Keratinocyte (primary cell): ENCODE measurements at regions not wholly inside any gene's neighbourhood (a gene's known extent, or its start where the extent isn't known, plus 50 kb on each side); places are given as distances from the start of the nearest gene placed in this dataset.

Experiments used
- DNase-seq: peaks from one replicate; pipeline ENCODE4 v3.0.0-alpha.2; 2011; ENCODE audit warnings: low read depth, missing footprints, low spot score
- FAIRE-seq: peaks from 2 replicates; lab custom pipeline; 2011; peaks lifted over from hg19 to GRCh38; lab: Jason Lieb, UNC
- H2AFZ ChIP-seq: 2 replicates; pipeline ENCODE4 v1.6.0; 2012; ENCODE audit warnings: low read length, control low read depth, inconsistent platforms; ENCODE audit not compliant: control insufficient read depth
- H3K27ac ChIP-seq: 2 replicates; pipeline ENCODE4 v1.5.1; 2011; ENCODE audit warnings: low read length; ENCODE audit not compliant: control insufficient read depth, insufficient read depth
- H3K27me3 ChIP-seq: 3 replicates; pipeline ENCODE4 v1.6.0; 2011; ENCODE audit warnings: low read length; ENCODE audit not compliant: control insufficient read depth, insufficient read depth; ENCODE audit errors: extremely low read depth
- H3K36me3 ChIP-seq, 2 experiments: 2 replicates in 1 of 2; 3 replicates in 1 of 2; pipeline ENCODE4 v1.5.1; 2011; ENCODE audit warnings: low read length in 2 of 2, mild to moderate bottlenecking in 1 of 2; ENCODE audit not compliant: control insufficient read depth in 2 of 2, insufficient read depth in 2 of 2; ENCODE audit errors: extremely low read depth in 1 of 2
- H3K4me1 ChIP-seq: 3 replicates; pipeline ENCODE4 v1.5.1; 2011; ENCODE audit warnings: low read length; ENCODE audit not compliant: control insufficient read depth, insufficient read depth; ENCODE audit errors: extremely low read depth
- H3K4me2 ChIP-seq: 3 replicates; pipeline ENCODE4 v1.6.0; 2011; ENCODE audit warnings: low read depth, low read length; ENCODE audit not compliant: control insufficient read depth, insufficient read depth; ENCODE audit errors: extremely low read depth
- H3K4me3 ChIP-seq, 3 experiments: fragments of 200-600 bp in 1 of 3; sonication (generic) in 1 of 3; 2 replicates in 2 of 3; 3 replicates in 1 of 3; pipeline ENCODE4 v1.5.1; 2011 to 2016; ENCODE audit warnings: low read length in 3 of 3, mild to moderate bottlenecking in 3 of 3, control low read depth in 2 of 3, inconsistent platforms in 1 of 3, low read depth in 1 of 3, mixed read lengths in 1 of 3, mixed run types in 1 of 3, moderate library complexity in 1 of 3; ENCODE audit not compliant: control insufficient read depth in 2 of 3, insufficient read depth in 2 of 3; ENCODE audit errors: extremely low read depth in 1 of 3
- H3K79me2 ChIP-seq: 2 replicates; pipeline ENCODE4 v1.6.0; 2012; ENCODE audit warnings: low read length; ENCODE audit not compliant: control insufficient read depth, insufficient read depth
- H3K9ac ChIP-seq: 3 replicates; pipeline ENCODE4 v1.6.0; 2011; ENCODE audit warnings: low read length; ENCODE audit not compliant: control insufficient read depth, insufficient read depth; ENCODE audit errors: extremely low read depth
- H3K9me1 ChIP-seq: 3 replicates; pipeline ENCODE4 v1.6.0; 2011; ENCODE audit warnings: low read length; ENCODE audit not compliant: control insufficient read depth, insufficient read depth; ENCODE audit errors: extremely low read depth
- H3K9me3 ChIP-seq: 2 replicates; pipeline ENCODE4 v1.5.1; 2012; ENCODE audit warnings: low read depth, low read length; ENCODE audit not compliant: control insufficient read depth
- H4K20me1 ChIP-seq: 3 replicates; pipeline ENCODE4 v1.6.0; 2011; ENCODE audit warnings: low read length; ENCODE audit not compliant: control insufficient read depth, insufficient read depth; ENCODE audit errors: extremely low read depth
- EZH2 ChIP-seq: IDR thresholded peaks from one replicate; pipeline ENCODE4 v1.6.1; 2012; ENCODE audit warnings: inconsistent platforms, mild to moderate bottlenecking, low read length, moderate library complexity
- dilution Hi-C: fragments of 300-500 bp; cut with MboI; formaldehyde crosslinking; loops from one replicate; pipeline ENCODE4 v1.7.0; 2020; ENCODE audit warnings: low sequenced_read_pairs; ENCODE audit not compliant: extremely low pct_ligation_motif_present
- TF ChIP-seq, protein P1 (sequence below), 3 experiments: IDR thresholded peaks in 1 of 3; conservative IDR thresholded peaks in 1 of 3; optimal IDR thresholded peaks in 1 of 3; 2 replicates in 2 of 3; 3 replicates in 1 of 3; pipeline versions ENCODE3 to v1.5.1; 2011; ENCODE audit warnings: low read length in 3 of 3, mild to moderate bottlenecking in 3 of 3, moderate library complexity in 2 of 3, control low read depth in 1 of 3, inconsistent platforms in 1 of 3; ENCODE audit not compliant: insufficient read depth in 2 of 3; ENCODE audit errors: extremely low read depth in 1 of 3

- Histone ChIP-seq H3K27ac (no peak overlapping the region), H4K20me1 (no peaks in the 10 kb centered on the region), H2AFZ (no peak overlapping the region), H3K4me2 (no peak overlapping the region), H3K9ac (no peak overlapping the region), H3K4me1 (no peaks in the 10 kb centered on the region), H3K4me3 (no peak overlapping the region), H3K36me3 (no peaks in the 10 kb centered on the region), H3K27me3 (no peaks in the 10 kb centered on the region), H3K9me3 (no peaks in the 10 kb centered on the region), H3K79me2 (no peaks in the 10 kb centered on the region), H3K9me1 (no peaks in the 10 kb centered on the region)
- DNase-seq (no peak), FAIRE-seq (no peak)
- TF ChIP-seq, protein P1, sequence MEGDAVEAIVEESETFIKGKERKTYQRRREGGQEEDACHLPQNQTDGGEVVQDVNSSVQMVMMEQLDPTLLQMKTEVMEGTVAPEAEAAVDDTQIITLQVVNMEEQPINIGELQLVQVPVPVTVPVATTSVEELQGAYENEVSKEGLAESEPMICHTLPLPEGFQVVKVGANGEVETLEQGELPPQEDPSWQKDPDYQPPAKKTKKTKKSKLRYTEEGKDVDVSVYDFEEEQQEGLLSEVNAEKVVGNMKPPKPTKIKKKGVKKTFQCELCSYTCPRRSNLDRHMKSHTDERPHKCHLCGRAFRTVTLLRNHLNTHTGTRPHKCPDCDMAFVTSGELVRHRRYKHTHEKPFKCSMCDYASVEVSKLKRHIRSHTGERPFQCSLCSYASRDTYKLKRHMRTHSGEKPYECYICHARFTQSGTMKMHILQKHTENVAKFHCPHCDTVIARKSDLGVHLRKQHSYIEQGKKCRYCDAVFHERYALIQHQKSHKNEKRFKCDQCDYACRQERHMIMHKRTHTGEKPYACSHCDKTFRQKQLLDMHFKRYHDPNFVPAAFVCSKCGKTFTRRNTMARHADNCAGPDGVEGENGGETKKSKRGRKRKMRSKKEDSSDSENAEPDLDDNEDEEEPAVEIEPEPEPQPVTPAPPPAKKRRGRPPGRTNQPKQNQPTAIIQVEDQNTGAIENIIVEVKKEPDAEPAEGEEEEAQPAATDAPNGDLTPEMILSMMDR (optimal IDR thresholded peaks at IDR 0.05 in 1 of 3, IDR thresholded peaks at IDR 0.05 in 1 of 3, conservative IDR thresholded peaks at IDR 0.05 in 1 of 3; ENCODE audit: extremely low read depth in 1 of 3, insufficient read depth in 2 of 3, low read length in 3 of 3): no peak
- TF ChIP-seq EZH2: no peak
- dilution Hi-C loops: no loop called here
These were observed 394.7 kb upstream of the DACH1 start for GRCh38 chr13:72261732-72262131.

DNA sequence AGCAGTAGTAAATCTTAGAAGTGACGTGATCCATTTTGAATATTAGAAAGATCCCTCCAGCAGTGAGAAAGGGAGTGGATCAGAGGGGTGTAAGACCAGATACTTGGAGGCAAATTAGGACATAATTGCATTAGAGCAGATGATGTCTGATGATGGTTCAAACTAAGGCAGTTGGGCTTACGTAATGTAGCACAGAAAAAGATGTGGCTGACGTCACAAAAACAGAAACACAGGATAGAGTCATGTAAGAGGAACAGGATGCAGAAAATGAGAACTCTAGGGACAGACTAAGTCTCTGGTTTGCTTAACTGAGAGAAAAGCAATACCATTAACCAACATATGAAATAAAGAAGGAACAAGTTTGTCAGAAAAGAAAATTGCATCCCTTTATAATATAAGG is 392.5 kb upstream of the DACH1 start:
- H3K9me3 ChIP-seq: no peaks in the 10 kb centered on the region
- dilution Hi-C loops: no loop called here
- DNase-seq (no peak), FAIRE-seq (no peak)
- no peak overlapping the region for H3K4me3 ChIP-seq
- no peak overlapping the region for H3K9ac ChIP-seq
- H3K4me1 ChIP-seq: no peaks in the 10 kb centered on the region
- no peaks in the 10 kb centered on the region for H3K27me3 ChIP-seq
- no peak overlapping the region for H3K27ac ChIP-seq
- no peaks in the 10 kb centered on the region for H3K36me3 ChIP-seq
- H2AFZ ChIP-seq: no peak overlapping the region
- no peak overlapping the region for H3K4me2 ChIP-seq
- H3K9me1 ChIP-seq: no peaks in the 10 kb centered on the region
- no peak for TF ChIP-seq EZH2
- TF ChIP-seq, protein P1 (optimal IDR thresholded peaks at IDR 0.05 in 1 of 3, IDR thresholded peaks at IDR 0.05 in 1 of 3, conservative IDR thresholded peaks at IDR 0.05 in 1 of 3; ENCODE audit: extremely low read depth in 1 of 3, insufficient read depth in 2 of 3, low read length in 3 of 3): no peak
- no peaks in the 10 kb centered on the region for H4K20me1 ChIP-seq
- H3K79me2 ChIP-seq: no peaks in the 10 kb centered on the region
